Stimulated activated CD8-positive, alpha-beta memory T cell treated with anti-CD3 and anti-CD28 coated beads, Interleukin-15, amount 100 ng/mL, for 4 hours (primary cell): ENCODE measurements at regions not wholly inside any gene's neighbourhood (a gene's known extent, or its start where the extent isn't known, plus 50 kb on each side); places are given as distances from the start of the nearest gene placed in this dataset.

Experiments
- DNase-seq, 2 donors: peaks; one replicate each; pipeline ENCODE4 v3.0.0-alpha.2; 2020; ENCODE audit warnings: low read depth in 2 of 2

GRCh38 chr9:89745601-89746376 is 141.0 kb downstream of the GADD45G start:
- no peak for DNase-seq

DNA sequence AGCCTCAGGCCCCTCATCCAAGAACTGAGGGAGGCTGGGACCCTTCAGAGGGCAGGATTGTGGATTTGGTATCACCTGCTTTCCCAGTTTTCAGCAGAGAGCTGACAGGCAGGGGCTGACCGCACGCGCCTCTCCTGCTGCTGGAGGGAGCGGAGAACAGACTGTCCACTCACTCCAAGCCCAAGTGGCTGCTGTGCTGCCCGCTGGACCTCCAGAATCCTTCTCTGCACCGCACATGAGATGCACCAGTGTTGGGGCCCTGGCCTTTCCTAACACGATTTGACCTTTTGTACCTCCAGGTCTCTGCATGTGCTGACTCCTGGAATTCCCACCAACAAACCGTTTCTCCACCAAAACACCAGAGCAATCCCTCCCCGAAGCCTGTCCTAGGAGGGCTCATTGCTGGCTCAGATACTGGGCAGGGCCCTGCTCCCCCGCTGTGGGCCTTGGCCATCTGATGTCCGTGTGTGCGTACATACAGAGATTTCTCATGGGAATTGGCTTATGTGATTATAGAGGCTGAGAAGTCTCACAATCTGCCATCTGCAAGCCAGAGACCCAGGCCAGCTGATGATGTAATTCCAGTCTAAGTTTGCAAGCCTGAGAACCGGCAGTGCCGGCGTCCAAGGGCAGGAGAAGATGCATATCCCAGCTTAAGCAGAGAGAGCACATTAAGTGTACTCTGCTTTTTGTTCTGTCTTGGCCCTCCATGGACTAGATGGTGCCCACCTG is 141.7 kb downstream of the GADD45G start:
- DNase-seq = no peak

DNA sequence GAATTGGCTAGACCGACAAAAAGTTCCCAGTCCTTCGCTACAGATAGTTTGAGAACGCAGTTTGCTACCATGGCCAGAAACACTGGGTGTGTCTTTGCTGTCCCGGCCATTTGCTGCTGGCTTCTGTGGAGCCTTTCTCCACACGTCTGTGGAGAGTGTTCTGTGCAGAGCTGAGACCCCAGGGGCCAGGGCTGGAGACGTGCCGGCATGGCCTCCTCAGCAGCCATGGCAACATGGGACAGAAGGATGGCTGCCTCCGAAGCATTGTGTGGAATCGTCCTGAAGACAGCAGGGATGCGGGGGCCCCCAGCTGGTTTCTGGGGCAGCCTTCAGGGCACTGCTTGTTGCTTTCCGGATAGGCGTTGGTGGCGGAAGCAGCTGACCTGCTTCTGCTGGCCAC is 142.8 kb downstream of the GADD45G start:
- no peak for DNase-seq

DNA sequence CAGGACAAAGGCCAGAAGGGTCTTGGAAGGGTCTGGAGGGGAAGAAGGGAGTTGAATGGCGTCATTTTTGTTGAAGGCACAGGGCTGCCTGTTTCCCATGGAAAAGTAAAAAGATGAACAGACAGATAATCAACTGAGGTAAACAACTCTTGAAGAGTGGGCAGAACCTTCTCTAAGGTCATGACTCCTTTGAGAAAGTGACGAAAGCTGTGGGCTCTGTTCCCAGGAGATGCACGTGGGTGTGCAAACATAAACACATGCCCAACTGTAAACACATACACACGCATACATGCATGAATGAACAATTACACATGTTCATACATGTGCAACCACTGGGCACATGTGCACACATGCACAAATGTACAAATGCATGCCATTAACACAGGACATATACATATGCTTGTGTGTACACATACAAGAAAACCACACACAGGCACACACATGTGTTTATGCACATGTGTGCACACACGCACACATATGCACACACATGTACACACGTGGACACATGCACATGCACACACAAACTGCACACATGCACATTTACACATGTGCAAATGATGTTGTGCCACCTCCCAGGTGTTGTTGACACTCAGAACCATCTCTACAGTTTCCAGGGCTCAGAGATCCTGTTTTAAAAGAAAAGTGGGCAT is 143.3 kb downstream of the GADD45G start:
- no peak for DNase-seq

- DNase-seq = no peak
Observed at GRCh38 chr9:89748831-89749499, 144.2 kb downstream of the GADD45G start.

- no peak for DNase-seq
Observed at GRCh38 chr9:89749500-89750116, 144.8 kb downstream of the GADD45G start.

DNA sequence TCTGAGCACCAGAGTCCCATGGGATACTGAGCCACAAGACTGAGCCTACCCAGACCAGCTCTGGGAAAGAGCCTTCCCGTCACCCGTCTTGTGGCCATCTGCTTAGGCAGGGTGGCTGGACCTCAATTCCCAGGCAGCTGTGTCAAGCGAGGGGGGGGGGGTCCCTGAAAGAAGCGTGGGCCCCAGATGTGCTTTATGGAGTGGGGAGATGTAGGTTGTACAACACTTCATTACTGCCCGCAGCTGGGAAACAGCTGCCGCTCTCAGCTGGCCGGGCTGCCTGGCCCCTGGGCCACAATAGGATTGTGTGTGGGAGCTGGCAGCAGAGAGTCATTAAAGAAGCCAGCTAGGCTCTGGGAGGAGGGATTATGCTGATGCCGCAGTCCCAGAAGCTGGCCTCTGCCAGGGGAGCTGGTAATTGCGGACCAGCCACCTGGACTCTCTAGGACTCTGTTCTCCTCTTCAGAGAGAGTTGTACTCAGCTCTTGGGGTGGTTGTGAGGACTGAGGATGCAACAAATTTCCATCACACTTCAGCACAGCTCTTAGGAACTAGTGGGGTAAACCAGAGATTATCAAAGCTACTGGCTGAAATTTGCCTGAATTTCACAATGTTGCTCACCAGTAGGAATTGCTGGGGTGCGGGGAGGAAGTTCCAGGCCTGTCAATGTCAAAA is 145.4 kb downstream of the GADD45G start:
- no peak for DNase-seq

GRCh38 chr9:89751079-89751825 is 146.4 kb downstream of the GADD45G start:
- no peak for DNase-seq

DNA sequence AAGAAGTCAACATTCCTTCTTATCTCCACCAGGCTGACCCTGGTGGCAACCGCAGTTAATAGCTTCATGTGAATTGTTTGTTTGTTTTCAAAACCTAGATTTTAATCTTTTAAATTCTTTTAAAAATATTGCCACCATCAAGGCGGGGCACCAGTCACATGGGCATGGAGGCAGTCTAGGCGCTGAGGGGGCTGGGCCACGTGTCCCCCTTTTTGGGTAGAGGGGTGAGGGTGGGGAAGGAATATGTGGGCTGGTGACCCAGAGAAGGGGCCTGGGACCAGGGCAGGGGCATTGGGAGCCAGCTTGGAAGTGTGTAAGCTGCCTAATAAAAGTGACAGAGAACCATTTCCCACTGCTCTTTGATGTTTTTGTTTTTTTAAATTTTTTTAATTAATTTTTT is 147.3 kb downstream of the GADD45G start:
- no peak for DNase-seq

- no peak for DNase-seq
Observed at GRCh38 chr9:89753472-89754055, 148.8 kb downstream of the GADD45G start.

GRCh38 chr9:89754193-89754592 is 149.4 kb downstream of the GADD45G start:
- no peak for DNase-seq

DNA sequence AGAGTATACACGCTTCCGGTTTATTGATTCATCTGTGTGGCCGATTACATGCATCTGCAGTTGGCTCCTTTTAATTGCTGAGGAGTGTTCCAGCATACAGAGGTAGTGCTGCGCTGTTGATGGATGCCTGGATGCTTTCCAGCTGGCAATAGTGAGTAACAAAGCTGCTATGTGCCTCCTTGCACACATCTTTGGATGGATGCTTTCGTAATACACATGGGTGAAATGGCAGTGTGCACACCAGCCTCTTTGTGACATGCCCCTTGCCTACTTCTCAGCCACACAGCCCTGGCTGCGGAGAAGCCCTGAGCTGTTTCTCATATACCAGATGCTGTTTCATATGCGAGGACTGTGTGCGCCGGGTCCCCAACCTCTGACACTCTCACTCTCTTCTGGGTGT is 151.0 kb downstream of the GADD45G start:
- no peak for DNase-seq

GRCh38 chr9:89756891-89757537 is 152.2 kb downstream of the GADD45G start:
- DNase-seq = no peak

GRCh38 chr9:89757776-89758528 is 153.1 kb downstream of the GADD45G start:
- no peak for DNase-seq

DNA sequence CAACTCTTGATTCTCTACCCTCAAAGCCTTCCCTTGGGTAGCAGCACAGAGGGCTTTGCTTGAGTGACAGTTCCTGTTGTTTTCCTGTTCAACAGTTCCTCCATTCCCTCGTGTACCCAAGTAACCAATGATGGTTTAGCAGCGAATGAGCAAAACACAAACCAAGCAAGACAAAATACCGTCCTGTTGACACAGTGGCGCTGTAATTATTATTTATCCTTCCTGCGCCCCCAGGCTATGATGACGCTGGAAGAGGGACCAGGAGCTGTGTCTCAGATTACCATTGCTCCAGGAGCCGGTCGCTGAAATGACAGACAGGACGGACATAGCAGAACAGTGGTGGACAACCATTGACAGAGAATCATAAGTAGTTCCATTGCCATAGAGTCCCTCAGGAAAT is 154.8 kb downstream of the GADD45G start:
- DNase-seq = no peak

- no peak for DNase-seq
Observed at GRCh38 chr9:89760123-89760522, 155.3 kb downstream of the GADD45G start.

GRCh38 chr9:89764217-89764616 is 159.4 kb downstream of the GADD45G start:
- no peak for DNase-seq

DNA sequence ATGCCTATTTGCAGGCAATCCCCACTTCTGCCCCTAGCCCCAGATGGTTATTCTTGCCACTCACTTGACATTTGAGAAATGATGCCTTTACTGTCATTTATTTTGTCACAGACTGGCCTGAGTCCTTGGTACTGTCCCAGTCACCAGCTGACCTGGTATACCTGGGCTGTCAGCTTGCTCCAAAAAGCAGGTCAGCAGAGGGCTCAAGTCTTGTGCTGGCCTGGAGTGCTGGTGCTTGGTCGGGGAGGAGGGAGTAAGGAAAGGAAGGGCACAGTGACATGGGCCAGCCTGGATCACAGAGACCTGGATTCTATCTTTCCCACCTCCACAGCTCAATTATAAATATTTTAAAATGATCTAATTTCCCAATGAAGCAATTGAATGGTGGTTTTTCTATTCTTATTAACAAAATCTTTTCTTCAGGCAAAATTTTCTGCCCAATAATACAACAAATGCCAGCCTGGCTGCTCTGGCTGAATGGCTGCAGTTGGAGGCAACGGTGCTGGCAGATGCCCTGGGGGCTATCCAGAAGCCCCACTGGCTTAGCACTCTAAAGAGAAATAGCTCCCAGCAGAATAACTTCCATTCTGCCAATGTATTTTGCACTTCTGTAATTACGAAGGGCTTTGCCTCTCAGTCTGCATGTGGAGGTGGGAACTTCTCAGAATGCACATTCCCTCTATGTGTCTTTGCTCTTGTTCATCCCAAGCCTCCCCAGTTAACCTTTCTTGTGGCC is 160.6 kb downstream of the GADD45G start:
- DNase-seq = no peak
